SW480 (cell line): ENCODE measurements at regions not wholly inside any gene's neighbourhood (a gene's known extent, or its start where the extent isn't known, plus 50 kb on each side); places are given as distances from the start of the nearest gene placed in this dataset.
"Not testable (repeated sequence)": the region's sequence is repeated elsewhere in the genome, so short reads cannot be mapped to it uniquely, and the experiment has no call there.

Experiments used
- DNase-seq: peaks from one replicate; pipeline ENCODE4 v3.0.0-alpha.2; 2016; ENCODE audit warnings: low spot score

GRCh38 chr5:106423109-106423897 is 1247.4 kb downstream of the EFNA5 start:
- DNase-seq: no peak

GRCh38 chr5:106420102-106420501 is 1250.6 kb downstream of the EFNA5 start:
- DNase-seq: no peak

GRCh38 chr5:106418196-106418595 is 1252.5 kb downstream of the EFNA5 start:
- DNase-seq: no peak

GRCh38 chr5:106417566-106417965 is 1253.2 kb downstream of the EFNA5 start:
- no peak for DNase-seq

- no peak for DNase-seq
Observed at GRCh38 chr5:106417163-106417562, 1253.6 kb downstream of the EFNA5 start.

- DNase-seq: peak; percentile 46
Observed at GRCh38 chr5:106415541-106415940, 1255.2 kb downstream of the EFNA5 start.

- no peak for DNase-seq
Observed at GRCh38 chr5:106414342-106414741, 1256.4 kb downstream of the EFNA5 start.

- DNase-seq: no peak
Observed at GRCh38 chr5:106412606-106413005, 1258.1 kb downstream of the EFNA5 start.

- DNase-seq: no peak
Observed at GRCh38 chr5:106408570-106408969, 1262.2 kb downstream of the EFNA5 start.

GRCh38 chr5:106408141-106408540 is 1262.6 kb downstream of the EFNA5 start:
- no peak for DNase-seq

- DNase-seq: no peak
Observed at GRCh38 chr5:106401561-106401960, 1269.2 kb downstream of the EFNA5 start.

- DNase-seq: no peak
Observed at GRCh38 chr5:106399391-106399790, 1271.3 kb downstream of the EFNA5 start.

GRCh38 chr5:106397700-106398099 is 1273.0 kb downstream of the EFNA5 start:
- peak; percentile 11 for DNase-seq

GRCh38 chr5:106393276-106393675 is 1277.5 kb downstream of the EFNA5 start:
- no peak for DNase-seq

GRCh38 chr5:106392766-106393165 is 1278.0 kb downstream of the EFNA5 start:
- DNase-seq: no peak

- DNase-seq: not testable (repeated sequence)
Observed at GRCh38 chr5:106387767-106388166, 1283.0 kb downstream of the EFNA5 start.

GRCh38 chr5:106386287-106386686 is 1284.5 kb downstream of the EFNA5 start:
- no peak for DNase-seq

GRCh38 chr5:106380736-106381135 is 1290.0 kb downstream of the EFNA5 start:
- no peak for DNase-seq

- peak; percentile 8 for DNase-seq
Observed at GRCh38 chr5:106376522-106376921, 1294.2 kb downstream of the EFNA5 start.

GRCh38 chr5:106374956-106375355 is 1295.8 kb downstream of the EFNA5 start:
- DNase-seq: no peak

- no peak for DNase-seq
Observed at GRCh38 chr5:106368021-106368420, 1302.7 kb downstream of the EFNA5 start.

GRCh38 chr5:106367281-106367680 is 1303.5 kb downstream of the EFNA5 start:
- no peak for DNase-seq

GRCh38 chr5:106363578-106363977 is 1307.2 kb downstream of the EFNA5 start:
- DNase-seq: no peak

- no peak for DNase-seq
Observed at GRCh38 chr5:106361905-106362304, 1308.8 kb downstream of the EFNA5 start.
